Right renal cortex interstitium (tissue), 3 donors: ENCODE measurements at regions not wholly inside any gene's neighbourhood (a gene's known extent, or its start where the extent isn't known, plus 50 kb on each side); places are given as distances from the start of the nearest gene placed in this dataset.

Experiments
- DNase-seq, 3 donors: peaks; one replicate each; pipeline ENCODE4 v3.0.0-alpha.2; 2013; ENCODE audit warnings: low read depth in 3 of 3, low spot score in 2 of 3

GRCh38 chr4:152000518-152000917 is 239.7 kb upstream of the GATB start:
- DNase-seq = no peak

- no peak for DNase-seq
Measured at GRCh38 chr4:151998723-151999122, 237.9 kb upstream of the GATB start.

- DNase-seq = no peak
Measured at GRCh38 chr4:151997461-151997860, 236.7 kb upstream of the GATB start.

GRCh38 chr4:151994429-151994828 is 233.6 kb upstream of the GATB start:
- DNase-seq = no peak

GRCh38 chr4:151993521-151993920 is 232.7 kb upstream of the GATB start:
- no peak for DNase-seq

- no peak for DNase-seq
Measured at GRCh38 chr4:151992332-151993154, 231.7 kb upstream of the GATB start.

- no peak for DNase-seq
Measured at GRCh38 chr4:151991884-151992167, 231.0 kb upstream of the GATB start.

- DNase-seq = no peak
Measured at GRCh38 chr4:151991001-151991883, 230.4 kb upstream of the GATB start.

GRCh38 chr4:151990201-151990600 is 229.4 kb upstream of the GATB start:
- no peak for DNase-seq

- no peak for DNase-seq
Measured at GRCh38 chr4:151988591-151988990, 227.8 kb upstream of the GATB start.

- no peak for DNase-seq
Measured at GRCh38 chr4:151987606-151988005, 226.8 kb upstream of the GATB start.

GRCh38 chr4:151983854-151984253 is 223.0 kb upstream of the GATB start:
- DNase-seq = no peak

GRCh38 chr4:151979819-151980218 is 219.0 kb upstream of the GATB start:
- DNase-seq = no peak

GRCh38 chr4:151968643-151969042 is 207.8 kb upstream of the GATB start:
- DNase-seq = no peak

GRCh38 chr4:151967074-151967473 is 206.3 kb upstream of the GATB start:
- DNase-seq = no peak

- no peak for DNase-seq
Measured at GRCh38 chr4:151962138-151962823, 201.5 kb upstream of the GATB start.

- DNase-seq = no peak
Measured at GRCh38 chr4:151961456-151961855, 200.6 kb upstream of the GATB start.

- DNase-seq = no peak
Measured at GRCh38 chr4:151960449-151961230, 199.8 kb upstream of the GATB start.

- DNase-seq = no peak
Measured at GRCh38 chr4:151957153-151957552, 196.3 kb upstream of the GATB start.

GRCh38 chr4:151955721-151956380 is 195.0 kb upstream of the GATB start:
- DNase-seq = no peak
